Fibroblast of villous mesenchyme (primary cell): ENCODE measurements at regions not wholly inside any gene's neighbourhood (a gene's known extent, or its start where the extent isn't known, plus 50 kb on each side); places are given as distances from the start of the nearest gene placed in this dataset.

Experiments used
- DNase-seq: peaks from one replicate; pipeline ENCODE4 v3.0.0-alpha.2; 2010; ENCODE audit warnings: low read depth
- H3K4me3 ChIP-seq: 2 replicates; pipeline ENCODE4 v1.5.1; 2011; ENCODE audit warnings: low read depth, mild to moderate bottlenecking, low read length
- TF ChIP-seq, protein P1 (sequence below): IDR thresholded peaks from 2 replicates; pipeline ENCODE4 v1.5.1; 2012; ENCODE audit warnings: low read depth, mild to moderate bottlenecking, low read length; ENCODE audit not compliant: insufficient read depth

DNA sequence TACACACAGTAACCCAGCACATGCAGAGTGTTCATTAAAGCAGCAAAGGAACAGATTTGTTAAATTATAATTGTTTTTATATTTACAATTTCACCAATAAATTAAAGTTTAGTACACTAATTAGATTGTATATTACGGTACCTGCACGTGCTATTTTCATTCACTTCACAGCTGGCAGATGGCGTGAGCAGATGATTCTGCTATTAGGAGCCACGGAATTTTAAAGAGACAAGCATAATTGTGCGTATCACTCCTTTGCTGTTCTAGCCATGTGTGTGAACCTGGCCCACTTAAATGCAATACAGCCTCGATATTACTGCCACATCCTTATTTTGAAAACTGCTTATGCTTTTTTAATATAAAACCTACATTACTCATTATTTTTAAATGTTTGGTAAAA, 332.8 kb upstream of the SOX11 start:
- DNase-seq, result no peak
- no peak overlapping the region for H3K4me3 ChIP-seq
- TF ChIP-seq, protein P1, sequence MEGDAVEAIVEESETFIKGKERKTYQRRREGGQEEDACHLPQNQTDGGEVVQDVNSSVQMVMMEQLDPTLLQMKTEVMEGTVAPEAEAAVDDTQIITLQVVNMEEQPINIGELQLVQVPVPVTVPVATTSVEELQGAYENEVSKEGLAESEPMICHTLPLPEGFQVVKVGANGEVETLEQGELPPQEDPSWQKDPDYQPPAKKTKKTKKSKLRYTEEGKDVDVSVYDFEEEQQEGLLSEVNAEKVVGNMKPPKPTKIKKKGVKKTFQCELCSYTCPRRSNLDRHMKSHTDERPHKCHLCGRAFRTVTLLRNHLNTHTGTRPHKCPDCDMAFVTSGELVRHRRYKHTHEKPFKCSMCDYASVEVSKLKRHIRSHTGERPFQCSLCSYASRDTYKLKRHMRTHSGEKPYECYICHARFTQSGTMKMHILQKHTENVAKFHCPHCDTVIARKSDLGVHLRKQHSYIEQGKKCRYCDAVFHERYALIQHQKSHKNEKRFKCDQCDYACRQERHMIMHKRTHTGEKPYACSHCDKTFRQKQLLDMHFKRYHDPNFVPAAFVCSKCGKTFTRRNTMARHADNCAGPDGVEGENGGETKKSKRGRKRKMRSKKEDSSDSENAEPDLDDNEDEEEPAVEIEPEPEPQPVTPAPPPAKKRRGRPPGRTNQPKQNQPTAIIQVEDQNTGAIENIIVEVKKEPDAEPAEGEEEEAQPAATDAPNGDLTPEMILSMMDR, result no peak

- no peak for DNase-seq
- TF ChIP-seq, protein P1, result no peak
- H3K4me3 ChIP-seq, result no peak overlapping the region
Measured at GRCh38 chr2:5360081-5360480, 332.1 kb upstream of the SOX11 start.

DNA sequence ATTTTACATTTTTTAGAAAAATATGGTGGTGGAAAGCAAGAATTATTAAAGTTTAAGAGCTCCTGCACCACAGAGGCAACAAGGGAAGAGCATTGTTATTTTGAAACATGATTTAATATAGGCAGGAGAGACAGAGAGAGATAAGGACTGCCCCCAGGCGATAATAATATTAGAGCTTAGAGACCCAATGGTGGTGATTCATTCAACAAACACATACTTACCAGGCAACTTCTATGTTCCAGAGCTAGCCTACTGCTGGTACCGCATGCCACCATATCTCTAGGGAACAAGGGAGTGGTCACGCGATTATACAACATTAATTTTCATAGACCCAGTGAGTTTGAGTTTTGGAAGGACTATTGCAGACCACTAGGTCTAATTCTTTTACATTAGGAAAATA, 327.8 kb upstream of the SOX11 start:
- DNase-seq, result no peak
- no peak overlapping the region for H3K4me3 ChIP-seq
- TF ChIP-seq, protein P1, result no peak

DNA sequence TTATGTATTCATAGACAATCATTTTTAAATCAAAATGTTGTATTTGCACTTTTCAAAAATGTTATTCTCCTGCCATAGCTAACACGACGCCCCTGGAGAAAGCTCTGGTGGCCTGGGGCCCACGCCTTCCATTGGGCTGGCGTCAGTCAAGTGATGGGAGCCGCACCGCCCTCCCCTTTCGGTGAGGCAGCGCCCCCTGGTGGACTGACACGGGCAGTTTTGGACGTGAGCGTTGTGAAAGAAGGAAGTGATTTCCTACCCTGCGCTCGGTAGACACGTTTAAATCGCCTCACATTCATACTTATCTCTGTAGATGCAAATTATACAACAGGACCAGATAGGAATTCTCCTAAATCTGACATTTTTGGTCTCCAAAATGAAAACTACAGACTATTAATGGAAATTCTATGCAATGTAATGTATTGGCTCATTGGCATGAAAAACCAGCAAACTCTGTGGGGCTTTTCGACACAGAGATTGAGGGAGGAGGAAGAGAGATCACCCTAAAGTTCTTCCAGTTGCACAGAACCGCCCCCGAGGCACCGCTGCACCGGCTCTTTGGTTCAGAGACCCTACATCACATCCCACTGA, 326.2 kb upstream of the SOX11 start:
- TF ChIP-seq, protein P1, result no peak

GRCh38 chr2:5367321-5367720, 324.9 kb upstream of the SOX11 start:
- no peak overlapping the region for H3K4me3 ChIP-seq
- TF ChIP-seq, protein P1, result no peak
- DNase-seq, result no peak

More for the DNA sequence above, 326.2 kb upstream of the SOX11 start:
- no peak for DNase-seq
- no peak overlapping the region for H3K4me3 ChIP-seq

DNA sequence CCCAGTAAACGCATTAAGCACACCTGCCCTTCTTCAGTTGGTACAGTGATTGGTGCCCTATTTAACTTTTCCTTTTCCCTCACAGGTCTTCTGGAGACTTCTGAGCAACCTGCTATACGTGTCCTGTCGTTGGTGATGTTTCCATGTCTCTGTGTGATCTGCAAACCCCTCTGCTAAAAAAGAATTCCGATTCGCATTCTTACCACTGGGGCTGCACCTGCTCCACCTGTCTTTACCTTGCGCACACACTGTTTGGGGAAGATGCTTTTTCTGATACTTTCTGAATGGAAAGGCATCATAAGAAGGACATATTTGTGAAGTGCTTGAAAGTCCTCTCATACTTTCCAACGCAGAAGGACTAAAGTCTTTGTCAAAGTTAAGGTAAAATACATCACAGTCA, 323.9 kb upstream of the SOX11 start:
- H3K4me3 ChIP-seq, result no peak overlapping the region
- no peak for DNase-seq
- TF ChIP-seq, protein P1, result no peak

GRCh38 chr2:5369510-5369909, 322.7 kb upstream of the SOX11 start:
- H3K4me3 ChIP-seq, result no peak overlapping the region
- no peak for DNase-seq
- TF ChIP-seq, protein P1, result no peak
